HUES48 (cell line): ENCODE measurements at regions not wholly inside any gene's neighbourhood (a gene's known extent, or its start where the extent isn't known, plus 50 kb on each side); places are given as distances from the start of the nearest gene placed in this dataset.
"Not testable (repeated sequence)": the region's sequence is repeated elsewhere in the genome, so short reads cannot be mapped to it uniquely, and the experiment has no call there.

Experiments used
- H3K27ac ChIP-seq: one replicate; pipeline ENCODE4 v1.7.0; 2013; ENCODE audit warnings: low read depth, low read length, inconsistent platforms
- H3K27me3 ChIP-seq: 2 replicates; pipeline ENCODE4 v1.6.1; 2013; ENCODE audit warnings: mild to moderate bottlenecking, low read length; ENCODE audit not compliant: control insufficient read depth, insufficient read depth
- H3K36me3 ChIP-seq: 2 replicates; pipeline ENCODE4 v1.6.1; 2013; ENCODE audit warnings: low read length; ENCODE audit not compliant: control insufficient read depth, insufficient read depth
- H3K4me1 ChIP-seq: 2 replicates; pipeline ENCODE4 v1.6.1; 2013; ENCODE audit warnings: mild to moderate bottlenecking, low read length; ENCODE audit not compliant: control insufficient read depth, insufficient read depth
- H3K4me3 ChIP-seq: 2 replicates; pipeline ENCODE4 v1.5.1; 2013; ENCODE audit warnings: mild to moderate bottlenecking, low read depth, low read length
- H3K9ac ChIP-seq: 2 replicates; pipeline ENCODE4 v1.6.1; 2013; ENCODE audit warnings: mild to moderate bottlenecking, low read depth, low read length, moderate library complexity
- H3K9me3 ChIP-seq: 2 replicates; pipeline ENCODE4 v1.6.1; 2013; ENCODE audit warnings: low read length; ENCODE audit not compliant: control insufficient read depth, insufficient read depth

- H3K27me3 ChIP-seq = no peaks in the 10 kb centered on the region
- no peak overlapping the region for H3K27ac ChIP-seq
- H3K9me3 ChIP-seq = no peaks in the 10 kb centered on the region
- H3K36me3 ChIP-seq = no peaks in the 10 kb centered on the region
- no peak overlapping the region for H3K4me3 ChIP-seq
- H3K9ac ChIP-seq = no peak overlapping the region
- peaks cover 14% of the 10 kb centered on the region for H3K4me1 ChIP-seq
Measured at GRCh38 chr5:30446456-30446855, 747.0 kb upstream of the CDH6 start.

- Histone ChIP-seq H3K36me3 (no peaks in the 10 kb centered on the region), H3K9ac (no peak overlapping the region), H3K9me3 (no peaks in the 10 kb centered on the region), H3K4me3 (no peak overlapping the region), H3K27ac (no peak overlapping the region), H3K27me3 (no peaks in the 10 kb centered on the region), H3K4me1 (0 out of 2 replicates have a peak, but pooled peaks cover 4% of the 10 kb centered on the region)
Measured at GRCh38 chr5:30438785-30439184, 754.7 kb upstream of the CDH6 start.

- no peak overlapping the region for H3K9ac ChIP-seq
- no peaks in the 10 kb centered on the region for H3K27me3 ChIP-seq
- H3K27ac ChIP-seq = no peak overlapping the region
- no peaks in the 10 kb centered on the region for H3K36me3 ChIP-seq
- no peak overlapping the region for H3K4me3 ChIP-seq
- H3K9me3 ChIP-seq = no peaks in the 10 kb centered on the region
- H3K4me1 ChIP-seq = 0 out of 2 replicates have a peak, but pooled peaks cover 4% of the 10 kb centered on the region
Measured at GRCh38 chr5:30436691-30437090, 756.8 kb upstream of the CDH6 start.

GRCh38 chr5:30428866-30429407, 764.5 kb upstream of the CDH6 start:
- H3K9me3 ChIP-seq, H3K27ac ChIP-seq, H3K27me3 ChIP-seq, H3K4me1 ChIP-seq, H3K36me3 ChIP-seq: not testable (repeated sequence)
- H3K9ac ChIP-seq = peak overlapping the region; percentile 41; the same call in 1 of the 2 replicates
- peak overlapping the region; percentile 64 for H3K4me3 ChIP-seq

GRCh38 chr5:30414078-30414477, 779.4 kb upstream of the CDH6 start:
- Histone ChIP-seq H3K4me1 (peaks cover 11% of the 10 kb centered on the region; the same call in 1 of the 2 replicates), H3K9me3 (no peaks in the 10 kb centered on the region), H3K27me3 (no peaks in the 10 kb centered on the region), H3K9ac (no peak overlapping the region), H3K27ac (no peak overlapping the region), H3K36me3 (no peaks in the 10 kb centered on the region), H3K4me3 (no peak overlapping the region)

GRCh38 chr5:30413540-30413939, 779.9 kb upstream of the CDH6 start:
- Histone ChIP-seq H3K36me3 (no peaks in the 10 kb centered on the region), H3K4me3 (no peak overlapping the region), H3K9me3 (no peaks in the 10 kb centered on the region), H3K27ac (no peak overlapping the region), H3K27me3 (no peaks in the 10 kb centered on the region), H3K4me1 (peaks cover 11% of the 10 kb centered on the region; the same call in 1 of the 2 replicates), H3K9ac (no peak overlapping the region)

- Histone ChIP-seq H3K9me3 (no peaks in the 10 kb centered on the region), H3K4me3 (no peak overlapping the region), H3K27ac (no peak overlapping the region), H3K27me3 (no peaks in the 10 kb centered on the region), H3K9ac (no peak overlapping the region), H3K36me3 (no peaks in the 10 kb centered on the region), H3K4me1 (peaks cover 7% of the 10 kb centered on the region; the same call in 1 of the 2 replicates)
Measured at GRCh38 chr5:30405821-30406220, 787.7 kb upstream of the CDH6 start.

- Histone ChIP-seq H3K4me1 (peaks cover 7% of the 10 kb centered on the region; the same call in 1 of the 2 replicates), H3K9me3 (no peaks in the 10 kb centered on the region), H3K4me3 (no peak overlapping the region), H3K36me3 (no peaks in the 10 kb centered on the region), H3K27ac (no peak overlapping the region), H3K27me3 (no peaks in the 10 kb centered on the region), H3K9ac (no peak overlapping the region)
Measured at GRCh38 chr5:30401479-30402058, 791.9 kb upstream of the CDH6 start.

- no peaks in the 10 kb centered on the region for H3K27me3 ChIP-seq
Measured at GRCh38 chr5:30398423-30398822, 795.1 kb upstream of the CDH6 start.

GRCh38 chr5:30392897-30393296, 800.6 kb upstream of the CDH6 start:
- Histone ChIP-seq H3K27me3 (no peaks in the 10 kb centered on the region), H3K27ac (no peak overlapping the region), H3K9ac (no peak overlapping the region), H3K4me3 (no peak overlapping the region), H3K36me3 (no peaks in the 10 kb centered on the region), H3K4me1 (peaks cover 7% of the 10 kb centered on the region; the same call in 1 of the 2 replicates), H3K9me3 (no peaks in the 10 kb centered on the region)

More at GRCh38 chr5:30398423-30398822, 795.1 kb upstream of the CDH6 start:
- H3K36me3 ChIP-seq = no peaks in the 10 kb centered on the region
- no peak overlapping the region for H3K27ac ChIP-seq
- H3K9me3 ChIP-seq = no peaks in the 10 kb centered on the region
- peaks cover 7% of the 10 kb centered on the region; the same call in 1 of the 2 replicates for H3K4me1 ChIP-seq
- no peak overlapping the region for H3K9ac ChIP-seq
- H3K4me3 ChIP-seq = no peak overlapping the region

- Histone ChIP-seq H3K27me3 (no peaks in the 10 kb centered on the region), H3K36me3 (no peaks in the 10 kb centered on the region), H3K4me1 (peaks cover 14% of the 10 kb centered on the region; the same call in 1 of the 2 replicates), H3K27ac (no peak overlapping the region), H3K9me3 (no peaks in the 10 kb centered on the region), H3K9ac (no peak overlapping the region), H3K4me3 (no peak overlapping the region)
Measured at GRCh38 chr5:30390095-30390494, 803.4 kb upstream of the CDH6 start.
